ENCODE measurements at regions not wholly inside any gene's neighbourhood (a gene's known extent, or its start where the extent isn't known, plus 50 kb on each side); places are given as distances from the start of the nearest gene placed in this dataset.

GRCh38 chr2:120455390-120455789 is 109.5 kb downstream of the INHBB start:
- TF ChIP-seq REST (IDR thresholded peaks at IDR 0.05; ENCODE audit: insufficient read depth in 1 of 2, low read depth in 2 of 2, low read length in 2 of 2), result no peak
- no peak for TF ChIP-seq FOXP2 (optimal IDR thresholded peaks at IDR 0.05; ENCODE audit: borderline replicate concordance, extremely low read depth, extremely low read length, insufficient read depth)
- no peak for TF ChIP-seq POLR2AphosphoS5 (IDR thresholded peaks at IDR 0.05; ENCODE audit: low read depth, low read length)
- no peak for TF ChIP-seq TAF1 (IDR thresholded peaks at IDR 0.05; ENCODE audit: borderline replicate concordance, insufficient read depth, low read length)
- TF ChIP-seq SIN3A (IDR thresholded peaks at IDR 0.05; ENCODE audit: borderline replicate concordance, insufficient read depth, low read length), result no peak

- no peak for TF ChIP-seq REST (IDR thresholded peaks at IDR 0.05; ENCODE audit: insufficient read depth in 1 of 2, low read depth in 2 of 2, low read length in 2 of 2)
- no peak for TF ChIP-seq TAF1 (IDR thresholded peaks at IDR 0.05; ENCODE audit: borderline replicate concordance, insufficient read depth, low read length)
- TF ChIP-seq FOXP2 (optimal IDR thresholded peaks at IDR 0.05; ENCODE audit: borderline replicate concordance, extremely low read depth, extremely low read length, insufficient read depth), result no peak
- no peak for TF ChIP-seq SIN3A (IDR thresholded peaks at IDR 0.05; ENCODE audit: borderline replicate concordance, insufficient read depth, low read length)
- no peak for TF ChIP-seq POLR2AphosphoS5 (IDR thresholded peaks at IDR 0.05; ENCODE audit: low read depth, low read length)
These were observed 110.9 kb downstream of the INHBB start for GRCh38 chr2:120456867-120457266.

GRCh38 chr2:120460511-120460910 is 114.6 kb downstream of the INHBB start:
- TF ChIP-seq REST (IDR thresholded peaks at IDR 0.05; ENCODE audit: insufficient read depth in 1 of 2, low read depth in 2 of 2, low read length in 2 of 2), result no peak
- TF ChIP-seq FOXP2 (optimal IDR thresholded peaks at IDR 0.05; ENCODE audit: borderline replicate concordance, extremely low read depth, extremely low read length, insufficient read depth), result no peak
- TF ChIP-seq POLR2AphosphoS5 (IDR thresholded peaks at IDR 0.05; ENCODE audit: low read depth, low read length), result no peak
- no peak for TF ChIP-seq SIN3A (IDR thresholded peaks at IDR 0.05; ENCODE audit: borderline replicate concordance, insufficient read depth, low read length)
- no peak for TF ChIP-seq TAF1 (IDR thresholded peaks at IDR 0.05; ENCODE audit: borderline replicate concordance, insufficient read depth, low read length)

GRCh38 chr2:120461092-120461491 is 115.2 kb downstream of the INHBB start:
- no peak for TF ChIP-seq TAF1 (IDR thresholded peaks at IDR 0.05; ENCODE audit: borderline replicate concordance, insufficient read depth, low read length)
- no peak for TF ChIP-seq FOXP2 (optimal IDR thresholded peaks at IDR 0.05; ENCODE audit: borderline replicate concordance, extremely low read depth, extremely low read length, insufficient read depth)
- TF ChIP-seq SIN3A (IDR thresholded peaks at IDR 0.05; ENCODE audit: borderline replicate concordance, insufficient read depth, low read length), result no peak
- TF ChIP-seq POLR2AphosphoS5 (IDR thresholded peaks at IDR 0.05; ENCODE audit: low read depth, low read length), result no peak
- TF ChIP-seq REST (IDR thresholded peaks at IDR 0.05; ENCODE audit: insufficient read depth in 1 of 2, low read depth in 2 of 2, low read length in 2 of 2), result no peak

Measured in PFSK-1 (cell line).